Adrenal gland (tissue), 9 donors: ENCODE measurements at regions not wholly inside any gene's neighbourhood (a gene's known extent, or its start where the extent isn't known, plus 50 kb on each side); places are given as distances from the start of the nearest gene placed in this dataset.

Source experiments
- DNase-seq, 7 donors: peaks; one replicate each; pipeline ENCODE4 v3.0.0-alpha.2; 2019 to 2020
- H3K27ac ChIP-seq, 5 donors: fragments of 200-600 bp; sonication (generic) in 4 of 5; 1 replicate in 3 of 5; 2 replicates in 2 of 5; pipeline versions ENCODE4 v1.5.1 to v1.8.0; 2016 to 2020; ENCODE audit warnings: mild to moderate bottlenecking in 1 of 5
- H3K27me3 ChIP-seq: fragments of 200-600 bp; 2 replicates; pipeline ENCODE4 v1.8.0; 2021
- H3K36me3 ChIP-seq, 2 donors: fragments of 200-600 bp; replicated peaks in 1 of 2; 1 replicate in 1 of 2; 2 replicates in 1 of 2; pipeline versions ENCODE4 v1.5.1 to v1.8.0; 2018 to 2022
- H3K4me1 ChIP-seq, 2 donors: fragments of 200-600 bp; replicated peaks in 1 of 2; 1 replicate in 1 of 2; 2 replicates in 1 of 2; pipeline versions ENCODE4 v1.5.1 to v1.8.0; 2018 to 2021
- H3K4me3 ChIP-seq, 4 donors: fragments of 200-600 bp; sonication (generic) in 3 of 4; one replicate each; pipeline ENCODE4 v1.5.1; 2016 to 2018
- H3K9me3 ChIP-seq, 3 donors: fragments of 200-600 bp; sonication (generic) in 1 of 3; replicated peaks in 1 of 3; 1 replicate in 2 of 3; 2 replicates in 1 of 3; pipeline versions ENCODE4 v1.5.1 to v1.8.0; 2016 to 2021
- POLR2A ChIP-seq, 2 donors: fragments of 450-650 bp; IDR thresholded peaks; one replicate each; pipeline ENCODE4 v1.6.1; 2017; ENCODE audit warnings: antibody characterized with exemption in 2 of 2, mild to moderate bottlenecking in 2 of 2, moderate library complexity in 1 of 2
- WGBS, 4 donors: extraction: QIAGEN DNeasy Blood & Tissue Kit in 2 of 4; methylation state at CpG; one replicate each; pipeline versions ENCODE4 v1.1.5 to v1.1.7; 2013 to 2017; 5-methylcytosine and 5-hydroxymethylcytosine counted together
- intact Hi-C, 2 donors: fragments of 100-400 bp; cut with DNase I; formaldehyde crosslinking; loops; one replicate each; pipeline versions ENCODE4 v1.14.1 to v1.15.0; 2022 to 2023
- TF ChIP-seq, protein P1 (sequence below), 6 experiments: fragments of 450-650 bp in 4 of 6; fragments of 200-600 bp in 2 of 6; sonication (generic) in 1 of 6; IDR thresholded peaks; 1 replicate in 5 of 6; 2 replicates in 1 of 6; pipeline versions ENCODE4 v1.5.1 to v1.8.0; 2016 to 2021; ENCODE audit warnings: antibody characterized with exemption in 6 of 6, mild to moderate bottlenecking in 2 of 6, moderate library complexity in 1 of 6
- donor health status: healthy with polysubstance abuse.
- donor health status: Bipolar disorder and iron deficiency.
- donor health status: DM: yes; HTN: yes; CAD: no.
- donor health status: DM: no; HTN: no; CAD: no.
- donor health status: DM: no; HTN: no; CAD: no.

DNA sequence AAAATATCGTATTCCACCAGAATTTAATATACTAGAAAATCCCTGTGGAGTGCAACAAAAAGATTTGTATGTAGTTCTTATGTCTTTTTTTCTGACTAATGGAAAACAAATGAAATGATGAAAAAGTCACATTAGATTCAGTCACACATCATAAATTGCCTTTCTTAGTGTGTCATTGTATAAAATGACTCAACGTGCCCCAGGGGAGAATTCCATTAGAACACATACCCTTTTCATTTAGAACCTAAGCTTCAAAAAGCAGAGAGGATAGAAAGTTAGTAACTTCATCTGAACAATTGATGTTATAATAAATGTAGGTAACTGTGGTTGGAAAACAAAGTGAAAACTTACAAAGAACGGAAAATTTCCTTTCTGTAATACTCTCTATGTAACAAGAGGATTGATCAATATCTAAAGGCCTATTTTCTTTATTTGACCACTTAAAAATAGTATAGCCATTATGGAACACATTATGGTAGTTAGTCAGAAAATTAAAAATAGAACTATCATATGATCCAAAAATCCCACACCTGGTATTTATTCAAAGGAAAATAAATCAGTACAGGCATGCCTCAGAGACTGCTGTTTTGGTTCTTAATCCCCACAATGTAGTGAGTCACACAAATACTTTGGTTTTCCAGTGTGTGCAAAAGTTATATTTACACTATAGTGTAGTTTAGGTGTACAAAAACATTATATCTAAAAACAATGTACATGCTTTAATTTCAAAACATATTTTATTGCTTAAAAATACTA, 1016.1 kb downstream of the KCNT2 start:
- DNase-seq: no peak
- no peak overlapping the region for H3K4me3 ChIP-seq
- no peaks in the 10 kb centered on the region for H3K36me3 ChIP-seq
- WGBS, 4 donors: 58 to 68% (median 62%) methylated on average over 3 of the region's 3 CpGs
- no peaks in the 10 kb centered on the region for H3K9me3 ChIP-seq
- no peaks in the 10 kb centered on the region for H3K27me3 ChIP-seq
- no peak overlapping the region for H3K27ac ChIP-seq
- intact Hi-C loops: no loop called here
- TF ChIP-seq POLR2A (IDR thresholded peaks at IDR 0.05): no peak
- TF ChIP-seq, protein P1, sequence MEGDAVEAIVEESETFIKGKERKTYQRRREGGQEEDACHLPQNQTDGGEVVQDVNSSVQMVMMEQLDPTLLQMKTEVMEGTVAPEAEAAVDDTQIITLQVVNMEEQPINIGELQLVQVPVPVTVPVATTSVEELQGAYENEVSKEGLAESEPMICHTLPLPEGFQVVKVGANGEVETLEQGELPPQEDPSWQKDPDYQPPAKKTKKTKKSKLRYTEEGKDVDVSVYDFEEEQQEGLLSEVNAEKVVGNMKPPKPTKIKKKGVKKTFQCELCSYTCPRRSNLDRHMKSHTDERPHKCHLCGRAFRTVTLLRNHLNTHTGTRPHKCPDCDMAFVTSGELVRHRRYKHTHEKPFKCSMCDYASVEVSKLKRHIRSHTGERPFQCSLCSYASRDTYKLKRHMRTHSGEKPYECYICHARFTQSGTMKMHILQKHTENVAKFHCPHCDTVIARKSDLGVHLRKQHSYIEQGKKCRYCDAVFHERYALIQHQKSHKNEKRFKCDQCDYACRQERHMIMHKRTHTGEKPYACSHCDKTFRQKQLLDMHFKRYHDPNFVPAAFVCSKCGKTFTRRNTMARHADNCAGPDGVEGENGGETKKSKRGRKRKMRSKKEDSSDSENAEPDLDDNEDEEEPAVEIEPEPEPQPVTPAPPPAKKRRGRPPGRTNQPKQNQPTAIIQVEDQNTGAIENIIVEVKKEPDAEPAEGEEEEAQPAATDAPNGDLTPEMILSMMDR (IDR thresholded peaks at IDR 0.05): no peak
- H3K4me1 ChIP-seq: no peaks in the 10 kb centered on the region

GRCh38 chr1:195590649-195591048, 1017.6 kb downstream of the KCNT2 start:
- TF ChIP-seq, protein P1 (IDR thresholded peaks at IDR 0.05): no peak
- TF ChIP-seq POLR2A (IDR thresholded peaks at IDR 0.05): no peak
- H3K9me3 ChIP-seq: no peaks in the 10 kb centered on the region
- 54 to 58% (median 57%) methylated on average over 3 of the region's 3 CpGs for WGBS, 4 donors
- H3K4me3 ChIP-seq: no peak overlapping the region
- no peak for DNase-seq
- intact Hi-C loops: no loop called here
- no peaks in the 10 kb centered on the region for H3K27me3 ChIP-seq
- no peaks in the 10 kb centered on the region for H3K4me1 ChIP-seq
- no peak overlapping the region for H3K27ac ChIP-seq
- no peaks in the 10 kb centered on the region for H3K36me3 ChIP-seq

- intact Hi-C loops: no loop called here
- DNase-seq: no peak
- WGBS, 4 donors: 48 to 81% (median 71%) methylated on average over 2 of the region's 2 CpGs
- no peak overlapping the region for H3K4me3 ChIP-seq
- no peak overlapping the region for H3K27ac ChIP-seq
- TF ChIP-seq POLR2A (IDR thresholded peaks at IDR 0.05): no peak
- TF ChIP-seq, protein P1 (IDR thresholded peaks at IDR 0.05): no peak
- no peaks in the 10 kb centered on the region for H3K36me3 ChIP-seq
- no peaks in the 10 kb centered on the region for H3K9me3 ChIP-seq
- H3K27me3 ChIP-seq: no peaks in the 10 kb centered on the region
- no peaks in the 10 kb centered on the region for H3K4me1 ChIP-seq
Observed at GRCh38 chr1:195584870-195585624, 1023.2 kb downstream of the KCNT2 start.

DNA sequence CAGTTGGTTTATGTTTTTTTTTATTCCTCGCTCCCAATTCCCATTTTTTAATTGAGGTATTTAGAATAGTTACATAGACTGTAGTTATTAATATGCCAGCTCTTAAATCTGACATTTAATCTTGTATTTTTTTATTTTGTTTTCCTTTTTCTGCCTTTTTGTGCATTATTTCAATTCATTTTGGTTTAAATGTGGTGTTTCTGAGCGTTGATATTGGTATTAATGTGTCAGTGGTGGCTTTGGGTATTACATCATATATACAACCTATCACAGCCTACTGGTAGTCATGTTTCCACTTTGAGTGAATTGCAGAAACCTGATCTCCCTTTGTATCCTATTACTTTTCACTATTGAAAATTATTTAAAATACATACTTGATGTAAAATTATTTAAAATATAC, 1027.3 kb downstream of the KCNT2 start:
- WGBS, 4 donors: 67 to 90% (median 76%) methylated on average over 2 of the region's 2 CpGs
- intact Hi-C loops: no loop called here
- H3K4me1 ChIP-seq: no peaks in the 10 kb centered on the region
- no peaks in the 10 kb centered on the region for H3K27me3 ChIP-seq
- DNase-seq: no peak
- H3K9me3 ChIP-seq: no peaks in the 10 kb centered on the region
- no peak overlapping the region for H3K4me3 ChIP-seq
- TF ChIP-seq, protein P1 (IDR thresholded peaks at IDR 0.05): no peak
- TF ChIP-seq POLR2A (IDR thresholded peaks at IDR 0.05): no peak
- H3K36me3 ChIP-seq: no peaks in the 10 kb centered on the region
- H3K27ac ChIP-seq: no peak overlapping the region
